ENCODE measurements at regions not wholly inside any gene's neighbourhood (a gene's known extent, or its start where the extent isn't known, plus 50 kb on each side); places are given as distances from the start of the nearest gene placed in this dataset.

DNA sequence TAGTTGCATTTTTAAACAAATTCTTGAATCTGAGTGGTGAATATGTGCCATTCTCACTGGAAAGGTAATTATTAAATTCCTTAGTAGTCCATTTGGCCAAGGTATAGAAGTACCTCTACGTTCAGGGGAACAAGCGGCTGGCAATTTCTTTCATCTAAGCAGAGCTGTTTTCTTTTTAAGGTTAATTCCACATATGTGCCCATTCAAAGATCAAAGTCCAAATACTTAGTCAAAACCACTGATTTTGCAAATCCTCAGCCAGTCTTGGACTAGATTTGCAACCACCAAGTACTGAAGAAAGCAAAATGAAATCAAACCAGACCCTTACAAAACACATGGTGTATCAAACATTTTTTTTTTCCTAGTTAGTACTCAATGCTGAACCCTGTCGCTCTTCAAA is 68.7 kb upstream of the JDP2 start:
- H3K4me1 ChIP-seq (ENCODE audit: control insufficient read depth, insufficient read depth, low read length) = peaks cover 30% of the 10 kb centered on the region
- no peaks in the 10 kb centered on the region for H3K27me3 ChIP-seq (replicated peaks; ENCODE audit: control insufficient read depth, insufficient read depth, low read length)
- H3K9ac ChIP-seq (ENCODE audit: low read length) = no peak overlapping the region
- H3K4me3 ChIP-seq (ENCODE audit: low read length) = no peak overlapping the region
- H3K9me3 ChIP-seq (ENCODE audit: control insufficient read depth, low read length) = no peaks in the 10 kb centered on the region
- no peak for DNase-seq (ENCODE audit: low read depth)
- H3K36me3 ChIP-seq (ENCODE audit: control insufficient read depth, insufficient read depth, low read length, severe bottlenecking) = no peaks in the 10 kb centered on the region

DNA sequence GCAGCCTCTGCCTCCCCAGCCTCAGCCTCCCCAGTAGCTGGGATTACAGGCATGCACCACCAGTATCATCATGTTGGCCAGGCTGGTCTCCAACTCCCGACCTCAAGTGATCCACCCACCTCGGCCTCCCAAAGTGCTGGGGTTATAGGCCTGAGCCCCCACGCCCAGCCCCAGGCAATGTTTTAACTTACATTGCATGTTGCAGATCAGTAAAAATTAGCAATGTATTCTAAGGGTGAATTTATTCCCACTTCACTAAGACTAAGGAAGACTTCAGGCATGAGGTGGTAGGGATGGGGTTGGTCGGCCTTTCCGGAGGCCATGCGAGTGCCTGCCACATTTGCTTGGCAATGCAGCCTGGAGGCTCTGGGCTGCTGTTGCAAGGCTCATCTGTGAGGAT is 66.8 kb upstream of the JDP2 start:
- peaks cover 32% of the 10 kb centered on the region for H3K4me1 ChIP-seq (ENCODE audit: control insufficient read depth, insufficient read depth, low read length)
- no peaks in the 10 kb centered on the region for H3K9me3 ChIP-seq (ENCODE audit: control insufficient read depth, low read length)
- DNase-seq (ENCODE audit: low read depth) = no peak
- H3K36me3 ChIP-seq (ENCODE audit: control insufficient read depth, insufficient read depth, low read length, severe bottlenecking) = no peaks in the 10 kb centered on the region
- no peak overlapping the region for H3K4me3 ChIP-seq (ENCODE audit: low read length)
- H3K9ac ChIP-seq (ENCODE audit: low read length) = no peak overlapping the region
- H3K27me3 ChIP-seq (replicated peaks; ENCODE audit: control insufficient read depth, insufficient read depth, low read length) = no peaks in the 10 kb centered on the region

DNA sequence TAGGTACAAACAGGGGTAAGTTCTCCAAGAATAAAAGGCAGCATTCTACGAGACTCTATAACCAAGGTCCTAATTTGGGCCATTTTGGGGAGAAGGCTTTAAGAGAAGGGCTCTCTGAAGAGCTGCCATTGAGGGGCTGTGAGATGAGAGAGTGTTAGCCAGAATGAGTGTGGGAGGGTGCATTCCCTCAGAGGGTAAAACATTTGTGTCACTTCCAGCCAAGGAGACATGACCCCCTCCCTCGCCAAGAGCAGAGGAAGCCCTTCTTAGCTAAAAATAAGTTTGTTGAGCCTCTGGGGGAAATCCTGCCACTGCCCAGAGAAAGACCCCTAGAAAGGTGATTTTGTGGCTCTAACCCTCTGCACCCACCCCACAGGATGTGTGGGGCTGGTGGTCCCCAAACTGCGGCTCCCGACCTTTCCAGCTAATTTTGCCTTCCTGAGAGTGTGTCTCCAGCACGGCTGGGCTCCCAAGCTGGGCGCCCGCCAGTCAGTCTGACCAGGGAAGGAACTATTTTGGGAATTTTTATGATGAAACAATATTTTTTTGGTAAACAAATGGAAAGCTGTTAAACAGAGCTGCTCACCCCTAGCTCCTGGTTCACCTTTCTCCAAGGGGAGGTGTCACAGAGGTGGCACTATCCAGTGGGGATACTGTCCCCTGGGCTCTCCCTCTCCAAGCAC is 65.9 kb upstream of the JDP2 start:
- no peaks in the 10 kb centered on the region for H3K27me3 ChIP-seq (replicated peaks; ENCODE audit: control insufficient read depth, insufficient read depth, low read length)
- peaks cover 32% of the 10 kb centered on the region for H3K4me1 ChIP-seq (ENCODE audit: control insufficient read depth, insufficient read depth, low read length)

DNA sequence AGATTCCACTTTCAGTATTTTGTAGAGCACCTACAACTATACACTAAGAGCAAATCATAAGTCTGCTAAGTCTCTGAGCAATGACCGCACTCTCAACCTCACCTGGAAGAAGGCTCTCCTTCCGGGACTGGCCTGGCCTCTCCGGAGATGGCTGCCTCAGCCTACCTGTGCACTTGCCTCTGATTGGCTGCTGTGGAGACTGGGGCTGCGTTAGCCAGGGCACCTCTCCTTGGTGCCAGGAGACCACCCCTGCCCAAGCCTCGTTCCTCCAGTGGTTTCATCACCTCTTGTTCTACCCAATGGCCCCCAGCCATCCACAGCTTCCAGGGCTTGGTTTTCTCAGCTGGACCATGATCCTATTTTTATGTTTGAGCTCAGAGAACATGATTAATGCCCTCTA is 64.7 kb upstream of the JDP2 start:
- H3K4me3 ChIP-seq (ENCODE audit: low read length) = peak overlapping the region; percentile 66
- H3K9me3 ChIP-seq (ENCODE audit: control insufficient read depth, low read length) = no peaks in the 10 kb centered on the region
- peak overlapping the region; percentile 5 for H3K9ac ChIP-seq (ENCODE audit: low read length)
- H3K27me3 ChIP-seq (replicated peaks; ENCODE audit: control insufficient read depth, insufficient read depth, low read length) = no peaks in the 10 kb centered on the region
- no peaks in the 10 kb centered on the region for H3K36me3 ChIP-seq (ENCODE audit: control insufficient read depth, insufficient read depth, low read length, severe bottlenecking)
- peaks cover 32% of the 10 kb centered on the region for H3K4me1 ChIP-seq (ENCODE audit: control insufficient read depth, insufficient read depth, low read length)
- DNase-seq (ENCODE audit: low read depth) = no peak

More for the DNA sequence above, 65.9 kb upstream of the JDP2 start:
- Histone ChIP-seq H3K9ac (ENCODE audit: low read length) (peak overlapping the region; percentile 46), H3K9me3 (ENCODE audit: control insufficient read depth, low read length) (no peaks in the 10 kb centered on the region), H3K4me3 (ENCODE audit: low read length) (peak overlapping the region; percentile 26), H3K36me3 (ENCODE audit: control insufficient read depth, insufficient read depth, low read length, severe bottlenecking) (no peaks in the 10 kb centered on the region)
- DNase-seq (ENCODE audit: low read depth) = peak; percentile 61

DNA sequence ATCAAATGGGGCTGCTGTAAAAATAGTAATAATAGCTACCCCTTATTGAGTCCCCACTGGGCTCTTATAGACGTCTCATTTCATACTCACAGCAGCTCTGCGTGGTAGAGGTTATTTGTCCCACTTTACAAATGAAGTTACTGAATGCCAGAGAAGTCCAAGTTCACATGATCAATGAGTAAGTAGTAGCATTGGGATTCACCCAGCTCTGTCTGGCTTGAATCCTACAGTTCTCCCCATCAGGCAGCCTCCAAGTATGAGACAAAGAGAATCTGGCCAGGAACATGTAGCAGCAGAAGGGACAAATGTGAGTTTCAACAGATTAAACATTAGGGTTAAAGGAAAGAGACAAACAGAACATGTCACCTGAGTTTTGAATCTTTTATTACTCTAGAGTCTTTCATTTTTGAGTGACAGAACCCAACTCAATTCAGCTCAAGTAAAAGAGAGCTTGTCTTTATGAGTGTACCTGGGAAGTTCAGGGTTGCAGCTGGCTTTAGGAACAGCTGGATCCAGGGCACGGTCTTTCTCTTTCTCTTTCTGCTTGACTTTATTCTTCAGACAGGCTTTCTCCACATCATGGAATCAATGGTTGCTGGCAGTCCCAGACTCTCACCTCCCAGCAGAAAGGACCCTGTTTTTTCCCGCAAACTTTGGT is 64.1 kb upstream of the JDP2 start:
- peak overlapping the region; percentile 38 for H3K9ac ChIP-seq (ENCODE audit: low read length)
- H3K9me3 ChIP-seq (ENCODE audit: control insufficient read depth, low read length) = no peaks in the 10 kb centered on the region
- H3K4me3 ChIP-seq (ENCODE audit: low read length) = peak overlapping the region; percentile 66
- no peaks in the 10 kb centered on the region for H3K36me3 ChIP-seq (ENCODE audit: control insufficient read depth, insufficient read depth, low read length, severe bottlenecking)
- H3K27me3 ChIP-seq (replicated peaks; ENCODE audit: control insufficient read depth, insufficient read depth, low read length) = no peaks in the 10 kb centered on the region
- no peak for DNase-seq (ENCODE audit: low read depth)
- peaks cover 32% of the 10 kb centered on the region for H3K4me1 ChIP-seq (ENCODE audit: control insufficient read depth, insufficient read depth, low read length)

DNA sequence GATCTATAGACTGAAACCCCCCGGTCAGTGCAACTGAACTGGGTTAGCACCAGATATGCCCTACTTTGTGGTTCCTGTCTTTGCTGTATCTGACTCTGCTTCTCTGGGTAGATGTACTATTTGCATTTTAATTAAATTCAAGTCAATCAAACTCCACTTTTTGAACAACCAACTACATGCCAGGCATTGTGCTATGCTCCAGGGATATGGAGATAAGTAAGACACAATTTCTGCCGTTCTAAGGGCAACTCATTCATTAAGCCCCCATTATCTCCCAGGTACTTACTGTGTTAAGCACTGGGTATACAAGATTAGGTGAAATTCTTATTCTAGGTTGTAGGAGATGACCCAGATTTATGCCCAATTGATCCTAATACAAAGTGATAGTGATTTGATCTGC is 62.7 kb upstream of the JDP2 start:
- Histone ChIP-seq H3K36me3 (ENCODE audit: control insufficient read depth, insufficient read depth, low read length, severe bottlenecking) (no peaks in the 10 kb centered on the region), H3K4me3 (ENCODE audit: low read length) (no peak overlapping the region), H3K4me1 (ENCODE audit: control insufficient read depth, insufficient read depth, low read length) (peaks cover 32% of the 10 kb centered on the region), H3K9me3 (ENCODE audit: control insufficient read depth, low read length) (no peaks in the 10 kb centered on the region), H3K27me3 (replicated peaks; ENCODE audit: control insufficient read depth, insufficient read depth, low read length) (peaks cover 3% of the 10 kb centered on the region), H3K9ac (ENCODE audit: low read length) (no peak overlapping the region)
- no peak for DNase-seq (ENCODE audit: low read depth)

DNA sequence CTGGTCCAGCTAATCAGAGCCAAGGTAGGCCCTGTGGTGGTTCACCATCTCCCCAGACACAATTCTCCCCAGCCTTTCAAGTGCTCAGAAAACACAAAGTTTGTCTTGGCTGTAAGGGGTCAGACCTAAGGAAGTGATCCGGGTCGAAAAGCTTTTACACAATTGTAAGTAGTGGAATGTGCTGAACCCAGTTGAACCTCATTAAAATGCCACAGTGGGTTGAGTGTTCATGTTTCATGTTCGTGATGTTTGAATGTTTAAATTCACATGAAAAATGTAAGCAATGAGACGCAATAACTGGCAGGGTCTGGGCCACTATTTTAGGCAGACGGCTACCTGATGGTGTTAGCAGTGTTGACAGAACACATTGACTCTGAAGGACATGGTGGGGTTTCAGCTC is 60.9 kb upstream of the JDP2 start:
- Histone ChIP-seq H3K4me3 (ENCODE audit: low read length) (no peak overlapping the region), H3K36me3 (ENCODE audit: control insufficient read depth, insufficient read depth, low read length, severe bottlenecking) (no peaks in the 10 kb centered on the region), H3K4me1 (ENCODE audit: control insufficient read depth, insufficient read depth, low read length) (peaks cover 23% of the 10 kb centered on the region), H3K27me3 (replicated peaks; ENCODE audit: control insufficient read depth, insufficient read depth, low read length) (peaks cover 12% of the 10 kb centered on the region), H3K9ac (ENCODE audit: low read length) (no peak overlapping the region), H3K9me3 (ENCODE audit: control insufficient read depth, low read length) (no peaks in the 10 kb centered on the region)
- DNase-seq (ENCODE audit: low read depth) = no peak

DNA sequence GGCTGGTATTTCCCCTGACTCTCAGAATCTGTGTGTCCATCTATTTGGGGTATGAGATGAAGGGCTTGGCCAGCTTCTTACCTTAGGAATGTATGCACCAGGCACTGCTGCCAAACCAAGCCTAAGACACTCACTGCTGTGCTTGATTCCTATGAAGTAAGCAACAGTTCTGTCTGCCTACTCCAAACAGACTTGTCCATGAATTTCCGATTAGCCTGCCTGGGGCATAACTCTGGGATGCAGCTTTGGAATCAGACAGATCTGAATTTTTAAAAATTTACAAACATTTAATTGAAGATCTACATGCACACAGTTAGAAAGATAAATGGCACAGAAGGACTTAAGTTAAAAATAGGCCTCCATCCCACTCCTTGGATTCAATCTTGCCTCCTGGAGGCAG is 59.5 kb upstream of the JDP2 start:
- Histone ChIP-seq H3K4me3 (ENCODE audit: low read length) (no peak overlapping the region), H3K9me3 (ENCODE audit: control insufficient read depth, low read length) (no peaks in the 10 kb centered on the region), H3K36me3 (ENCODE audit: control insufficient read depth, insufficient read depth, low read length, severe bottlenecking) (no peaks in the 10 kb centered on the region), H3K9ac (ENCODE audit: low read length) (no peak overlapping the region), H3K4me1 (ENCODE audit: control insufficient read depth, insufficient read depth, low read length) (peaks cover 9% of the 10 kb centered on the region), H3K27me3 (replicated peaks; ENCODE audit: control insufficient read depth, insufficient read depth, low read length) (peaks cover 13% of the 10 kb centered on the region)
- DNase-seq (ENCODE audit: low read depth) = no peak

DNA sequence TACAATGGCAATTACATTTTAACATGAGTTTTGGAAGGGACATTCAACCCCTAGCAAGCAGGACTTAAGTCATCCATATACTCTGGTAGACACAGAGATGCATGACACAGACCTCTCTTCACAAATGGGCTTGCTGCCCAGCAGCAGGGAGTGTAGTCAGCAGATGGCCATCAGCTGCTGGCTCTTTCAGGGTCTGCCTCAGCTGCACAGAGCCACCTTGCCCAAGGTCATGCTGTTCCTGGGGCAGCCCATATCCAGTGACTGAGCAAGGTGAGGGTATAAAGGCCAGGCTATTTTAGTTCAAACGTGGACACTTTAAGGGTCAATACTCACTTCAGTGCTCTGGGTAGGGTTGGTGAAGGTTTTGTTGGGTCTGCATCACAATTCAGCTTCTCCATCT is 58.3 kb upstream of the JDP2 start:
- peaks cover 24% of the 10 kb centered on the region for H3K27me3 ChIP-seq (replicated peaks; ENCODE audit: control insufficient read depth, insufficient read depth, low read length)
- H3K4me3 ChIP-seq (ENCODE audit: low read length) = no peak overlapping the region
- H3K4me1 ChIP-seq (ENCODE audit: control insufficient read depth, insufficient read depth, low read length) = no peaks in the 10 kb centered on the region
- H3K9ac ChIP-seq (ENCODE audit: low read length) = no peak overlapping the region
- no peak for DNase-seq (ENCODE audit: low read depth)
- H3K36me3 ChIP-seq (ENCODE audit: control insufficient read depth, insufficient read depth, low read length, severe bottlenecking) = no peaks in the 10 kb centered on the region
- no peaks in the 10 kb centered on the region for H3K9me3 ChIP-seq (ENCODE audit: control insufficient read depth, low read length)

DNA sequence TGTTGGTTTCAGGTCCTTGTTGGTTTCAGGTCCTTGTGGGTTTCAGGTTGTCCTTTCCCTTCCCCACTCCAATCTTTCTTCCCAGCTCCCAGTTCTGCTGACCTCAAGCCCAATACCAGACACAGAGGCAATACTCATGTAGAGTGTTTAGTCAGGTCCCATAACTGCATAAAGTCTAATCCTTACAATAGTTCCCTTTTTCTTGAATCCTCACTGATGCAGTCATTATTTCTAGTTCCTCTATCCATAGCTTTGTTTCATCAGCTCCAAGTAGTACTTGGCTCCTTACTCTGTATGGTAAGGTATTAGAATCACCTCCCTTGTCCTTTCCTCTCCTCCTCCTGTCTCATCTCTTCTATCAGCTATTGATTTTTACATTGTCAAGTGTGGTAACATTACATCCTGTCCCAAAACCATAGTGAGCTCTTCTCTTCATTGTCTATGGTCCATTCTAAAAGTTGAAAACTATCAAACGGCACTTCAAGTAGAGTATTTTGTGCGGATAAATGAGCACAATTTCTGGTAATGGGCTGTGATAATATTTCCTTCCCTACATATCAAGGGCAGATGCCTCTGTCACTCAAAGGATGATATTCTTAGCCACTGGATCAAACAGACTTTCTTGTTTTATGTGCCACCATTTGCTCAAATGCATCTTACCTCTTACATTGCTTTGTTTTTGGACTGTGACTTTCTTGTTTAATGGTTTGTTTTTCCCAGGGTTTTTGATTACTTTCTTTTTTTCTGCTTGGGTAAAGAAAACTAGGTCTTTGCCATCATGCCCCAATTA is 57.2 kb upstream of the JDP2 start:
- Histone ChIP-seq H3K9ac (ENCODE audit: low read length) (no peak overlapping the region), H3K27me3 (replicated peaks; ENCODE audit: control insufficient read depth, insufficient read depth, low read length) (peaks cover 30% of the 10 kb centered on the region), H3K9me3 (ENCODE audit: control insufficient read depth, low read length) (no peaks in the 10 kb centered on the region), H3K4me1 (ENCODE audit: control insufficient read depth, insufficient read depth, low read length) (no peaks in the 10 kb centered on the region), H3K4me3 (ENCODE audit: low read length) (no peak overlapping the region), H3K36me3 (ENCODE audit: control insufficient read depth, insufficient read depth, low read length, severe bottlenecking) (no peaks in the 10 kb centered on the region)
- DNase-seq (ENCODE audit: low read depth) = no peak

DNA sequence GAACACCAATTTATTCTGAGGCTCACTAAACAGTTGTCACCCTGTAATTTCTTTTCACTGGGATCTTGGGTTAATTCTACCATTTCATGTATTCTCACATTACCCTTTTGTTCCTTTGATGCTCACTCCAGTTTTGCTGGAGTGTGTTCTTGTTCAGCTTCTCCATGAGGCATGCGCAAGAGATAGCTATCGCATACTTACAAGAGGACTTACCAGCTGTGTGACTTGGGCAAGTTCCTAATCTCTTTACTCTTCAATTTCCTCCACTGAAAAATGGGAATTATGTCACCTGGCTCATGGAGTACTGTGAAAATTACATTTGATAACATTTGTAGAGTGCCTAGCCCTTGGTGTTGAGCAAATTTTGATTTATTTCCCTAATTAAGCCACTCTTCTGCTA is 56.5 kb upstream of the JDP2 start:
- Histone ChIP-seq H3K4me1 (ENCODE audit: control insufficient read depth, insufficient read depth, low read length) (no peaks in the 10 kb centered on the region), H3K27me3 (replicated peaks; ENCODE audit: control insufficient read depth, insufficient read depth, low read length) (peaks cover 30% of the 10 kb centered on the region), H3K9ac (ENCODE audit: low read length) (no peak overlapping the region), H3K9me3 (ENCODE audit: control insufficient read depth, low read length) (no peaks in the 10 kb centered on the region), H3K4me3 (ENCODE audit: low read length) (no peak overlapping the region), H3K36me3 (ENCODE audit: control insufficient read depth, insufficient read depth, low read length, severe bottlenecking) (no peaks in the 10 kb centered on the region)
- no peak for DNase-seq (ENCODE audit: low read depth)
